ENCODE measurements at regions not wholly inside any gene's neighbourhood (a gene's known extent, or its start where the extent isn't known, plus 50 kb on each side); places are given as distances from the start of the nearest gene placed in this dataset.
"Not testable (repeated sequence)": the region's sequence is repeated elsewhere in the genome, so short reads cannot be mapped to it uniquely, and the experiment has no call there.

GRCh38 chr3:146746190-146746589 is 141.0 kb upstream of the PLSCR5 start:
- H3K36me3 ChIP-seq (replicated peaks): no peaks in the 10 kb centered on the region
- H3K27me3 ChIP-seq (ENCODE audit: low read depth): 0 out of 2 replicates have a peak, but pooled peaks cover 4% of the 10 kb centered on the region
- no peaks in the 10 kb centered on the region for H3K9me3 ChIP-seq
- in situ Hi-C loops (cut with MboI; ENCODE audit: low sequenced_read_pairs): no loop called here
- no peak for DNase-seq (ENCODE audit: low spot score in 2 of 2)
- H3K4me3 ChIP-seq: no peak overlapping the region
- no peaks in the 10 kb centered on the region for H3K4me1 ChIP-seq

GRCh38 chr3:146739203-146739671 is 134.1 kb upstream of the PLSCR5 start:
- in situ Hi-C loops (cut with MboI; ENCODE audit: low sequenced_read_pairs): no loop called here
- no peaks in the 10 kb centered on the region for H3K9me3 ChIP-seq
- H3K4me1 ChIP-seq: no peaks in the 10 kb centered on the region
- DNase-seq (ENCODE audit: low spot score in 2 of 2): no peak
- H3K27me3 ChIP-seq (ENCODE audit: low read depth): no peaks in the 10 kb centered on the region
- no peak overlapping the region for H3K4me3 ChIP-seq
- no peaks in the 10 kb centered on the region for H3K36me3 ChIP-seq (replicated peaks)

GRCh38 chr3:146732325-146732724 is 127.2 kb upstream of the PLSCR5 start:
- Histone ChIP-seq H3K36me3 (replicated peaks) (no peaks in the 10 kb centered on the region), H3K9me3 (no peaks in the 10 kb centered on the region), H3K27me3 (ENCODE audit: low read depth) (no peaks in the 10 kb centered on the region), H3K4me3 (no peak overlapping the region), H3K4me1 (no peaks in the 10 kb centered on the region)
- DNase-seq (ENCODE audit: low spot score in 2 of 2): no peak
- in situ Hi-C loops (cut with MboI; ENCODE audit: low sequenced_read_pairs): no loop called here

GRCh38 chr3:146715170-146715569 is 110.0 kb upstream of the PLSCR5 start:
- no peaks in the 10 kb centered on the region for H3K36me3 ChIP-seq (replicated peaks)
- in situ Hi-C loops (cut with MboI; ENCODE audit: low sequenced_read_pairs): no loop called here

GRCh38 chr3:146712806-146713205 is 107.7 kb upstream of the PLSCR5 start:
- Histone ChIP-seq H3K9me3 (no peaks in the 10 kb centered on the region), H3K27me3 (ENCODE audit: low read depth) (no peaks in the 10 kb centered on the region), H3K4me1 (peaks cover 3% of the 10 kb centered on the region; the same call in 1 of the 2 replicates), H3K4me3 (no peak overlapping the region), H3K36me3 (replicated peaks) (no peaks in the 10 kb centered on the region)
- in situ Hi-C loops (cut with MboI; ENCODE audit: low sequenced_read_pairs): no loop called here
- DNase-seq (ENCODE audit: low spot score in 2 of 2): no peak

More at GRCh38 chr3:146715170-146715569, 110.0 kb upstream of the PLSCR5 start:
- Histone ChIP-seq H3K9me3 (no peaks in the 10 kb centered on the region), H3K27me3 (ENCODE audit: low read depth) (no peaks in the 10 kb centered on the region), H3K4me1 (peaks cover 3% of the 10 kb centered on the region; the same call in 1 of the 2 replicates), H3K4me3 (no peak overlapping the region)
- DNase-seq (ENCODE audit: low spot score in 2 of 2): peak in 1 of 2 experiments; percentile 5

- no peak for DNase-seq (ENCODE audit: low spot score in 2 of 2)
- Histone ChIP-seq H3K27me3 (ENCODE audit: low read depth) (no peaks in the 10 kb centered on the region), H3K4me3 (no peak overlapping the region), H3K9me3 (no peaks in the 10 kb centered on the region), H3K4me1 (no peaks in the 10 kb centered on the region; the same call in 1 of the 2 replicates), H3K36me3 (replicated peaks) (no peaks in the 10 kb centered on the region)
- in situ Hi-C loops (cut with MboI; ENCODE audit: low sequenced_read_pairs): no loop called here
Measured at GRCh38 chr3:146709969-146710368, 104.8 kb upstream of the PLSCR5 start.

GRCh38 chr3:146705225-146705624 is 100.1 kb upstream of the PLSCR5 start:
- Histone ChIP-seq H3K9me3 (no peaks in the 10 kb centered on the region), H3K4me3 (no peak overlapping the region), H3K36me3 (replicated peaks) (no peaks in the 10 kb centered on the region), H3K27me3 (ENCODE audit: low read depth) (no peaks in the 10 kb centered on the region), H3K4me1 (no peaks in the 10 kb centered on the region)
- in situ Hi-C loops (cut with MboI; ENCODE audit: low sequenced_read_pairs): no loop called here
- no peak for DNase-seq (ENCODE audit: low spot score in 2 of 2)

- Histone ChIP-seq H3K36me3 (replicated peaks) (no peaks in the 10 kb centered on the region), H3K9me3 (no peaks in the 10 kb centered on the region), H3K27me3 (ENCODE audit: low read depth) (no peaks in the 10 kb centered on the region), H3K4me3 (no peak overlapping the region), H3K4me1 (no peaks in the 10 kb centered on the region)
- in situ Hi-C loops (cut with MboI; ENCODE audit: low sequenced_read_pairs): no loop called here
- DNase-seq (ENCODE audit: low spot score in 2 of 2): no peak
Measured at GRCh38 chr3:146702237-146702636, 97.1 kb upstream of the PLSCR5 start.

GRCh38 chr3:146701246-146701645 is 96.1 kb upstream of the PLSCR5 start:
- Histone ChIP-seq H3K4me3 (no peak overlapping the region), H3K36me3 (replicated peaks) (no peaks in the 10 kb centered on the region), H3K9me3 (no peaks in the 10 kb centered on the region), H3K27me3 (ENCODE audit: low read depth) (no peaks in the 10 kb centered on the region), H3K4me1 (no peaks in the 10 kb centered on the region)
- in situ Hi-C loops (cut with MboI; ENCODE audit: low sequenced_read_pairs): no loop called here
- no peak for DNase-seq (ENCODE audit: low spot score in 2 of 2)

- H3K4me1 ChIP-seq; H3K27me3 ChIP-seq (ENCODE audit: low read depth); DNase-seq (ENCODE audit: low spot score in 2 of 2); in situ Hi-C loops (cut with MboI; ENCODE audit: low sequenced_read_pairs); H3K36me3 ChIP-seq (replicated peaks); H3K4me3 ChIP-seq; H3K9me3 ChIP-seq: not testable (repeated sequence)
Measured at GRCh38 chr3:146700025-146700424, 94.9 kb upstream of the PLSCR5 start.

- H3K4me3 ChIP-seq: no peak overlapping the region
- in situ Hi-C loops (cut with MboI; ENCODE audit: low sequenced_read_pairs): no loop called here
- no peak for DNase-seq (ENCODE audit: low spot score in 2 of 2)
- H3K4me1 ChIP-seq: no peaks in the 10 kb centered on the region
- no peaks in the 10 kb centered on the region for H3K36me3 ChIP-seq (replicated peaks)
- H3K9me3 ChIP-seq: no peaks in the 10 kb centered on the region
- H3K27me3 ChIP-seq (ENCODE audit: low read depth): no peaks in the 10 kb centered on the region
Measured at GRCh38 chr3:146692254-146692653, 87.1 kb upstream of the PLSCR5 start.

GRCh38 chr3:146685050-146685814 is 80.1 kb upstream of the PLSCR5 start:
- H3K4me1 ChIP-seq: no peaks in the 10 kb centered on the region
- no peak overlapping the region for H3K4me3 ChIP-seq
- in situ Hi-C loops (cut with MboI; ENCODE audit: low sequenced_read_pairs): no loop called here
- H3K36me3 ChIP-seq (replicated peaks): no peaks in the 10 kb centered on the region
- H3K27me3 ChIP-seq (ENCODE audit: low read depth): no peaks in the 10 kb centered on the region
- no peak for DNase-seq (ENCODE audit: low spot score in 2 of 2)
- H3K9me3 ChIP-seq: no peaks in the 10 kb centered on the region

- no peaks in the 10 kb centered on the region for H3K36me3 ChIP-seq (replicated peaks)
- in situ Hi-C loops (cut with MboI; ENCODE audit: low sequenced_read_pairs): no loop called here
- H3K27me3 ChIP-seq (ENCODE audit: low read depth): no peaks in the 10 kb centered on the region
- H3K9me3 ChIP-seq: no peaks in the 10 kb centered on the region
- H3K4me1 ChIP-seq: no peaks in the 10 kb centered on the region
- no peak overlapping the region for H3K4me3 ChIP-seq
- DNase-seq (ENCODE audit: low spot score in 2 of 2): no peak
Measured at GRCh38 chr3:146682171-146682570, 77.0 kb upstream of the PLSCR5 start.

GRCh38 chr3:146680617-146681016 is 75.5 kb upstream of the PLSCR5 start:
- no peaks in the 10 kb centered on the region for H3K27me3 ChIP-seq (ENCODE audit: low read depth)
- no peaks in the 10 kb centered on the region for H3K36me3 ChIP-seq (replicated peaks)
- no peak overlapping the region for H3K4me3 ChIP-seq
- in situ Hi-C loops (cut with MboI; ENCODE audit: low sequenced_read_pairs): no loop called here
- DNase-seq (ENCODE audit: low spot score in 2 of 2): peak; percentile 12 to 19
- H3K9me3 ChIP-seq: no peaks in the 10 kb centered on the region
- no peaks in the 10 kb centered on the region for H3K4me1 ChIP-seq
